ENCODE measurements at regions not wholly inside any gene's neighbourhood (a gene's known extent, or its start where the extent isn't known, plus 50 kb on each side); places are given as distances from the start of the nearest gene placed in this dataset.

DNA sequence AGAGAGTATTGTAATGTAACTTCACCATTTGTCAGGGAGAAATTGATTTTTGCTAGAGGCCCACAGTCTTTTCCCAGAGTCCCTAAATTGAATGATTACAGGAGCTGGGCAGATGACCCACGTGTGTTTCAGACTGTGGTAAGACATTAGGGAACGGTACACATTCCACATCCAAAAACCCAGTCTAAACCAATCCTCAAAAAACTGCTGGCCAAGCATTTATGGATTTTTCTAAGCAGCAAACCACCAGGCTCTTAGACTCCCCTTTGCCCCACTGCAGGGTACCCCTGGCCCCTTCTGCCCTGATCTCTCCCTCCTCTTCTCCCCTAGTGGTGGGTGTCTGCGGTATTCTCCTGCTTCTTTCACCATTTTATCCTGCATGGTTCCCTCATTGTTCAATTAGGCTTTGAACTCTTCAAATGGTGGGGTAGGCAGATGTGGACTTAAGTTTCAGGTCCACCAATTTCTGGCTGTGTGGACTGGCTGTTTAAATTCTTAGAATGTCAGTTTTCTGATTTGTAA, 135.5 kb upstream of the SORCS3 start:
- in situ Hi-C loops (cut with MboI; ENCODE audit: low pct_unique_long_range_greater_than_20kb, low sequenced_read_pairs, unreplicated experiment): no loop called here
- TF ChIP-seq, protein P1, sequence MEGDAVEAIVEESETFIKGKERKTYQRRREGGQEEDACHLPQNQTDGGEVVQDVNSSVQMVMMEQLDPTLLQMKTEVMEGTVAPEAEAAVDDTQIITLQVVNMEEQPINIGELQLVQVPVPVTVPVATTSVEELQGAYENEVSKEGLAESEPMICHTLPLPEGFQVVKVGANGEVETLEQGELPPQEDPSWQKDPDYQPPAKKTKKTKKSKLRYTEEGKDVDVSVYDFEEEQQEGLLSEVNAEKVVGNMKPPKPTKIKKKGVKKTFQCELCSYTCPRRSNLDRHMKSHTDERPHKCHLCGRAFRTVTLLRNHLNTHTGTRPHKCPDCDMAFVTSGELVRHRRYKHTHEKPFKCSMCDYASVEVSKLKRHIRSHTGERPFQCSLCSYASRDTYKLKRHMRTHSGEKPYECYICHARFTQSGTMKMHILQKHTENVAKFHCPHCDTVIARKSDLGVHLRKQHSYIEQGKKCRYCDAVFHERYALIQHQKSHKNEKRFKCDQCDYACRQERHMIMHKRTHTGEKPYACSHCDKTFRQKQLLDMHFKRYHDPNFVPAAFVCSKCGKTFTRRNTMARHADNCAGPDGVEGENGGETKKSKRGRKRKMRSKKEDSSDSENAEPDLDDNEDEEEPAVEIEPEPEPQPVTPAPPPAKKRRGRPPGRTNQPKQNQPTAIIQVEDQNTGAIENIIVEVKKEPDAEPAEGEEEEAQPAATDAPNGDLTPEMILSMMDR (IDR thresholded peaks at IDR 0.05; ENCODE audit: extremely low read depth, insufficient read depth, missing control alignments): no peak
- DNase-seq (ENCODE audit: low spot score): no peak

DNA sequence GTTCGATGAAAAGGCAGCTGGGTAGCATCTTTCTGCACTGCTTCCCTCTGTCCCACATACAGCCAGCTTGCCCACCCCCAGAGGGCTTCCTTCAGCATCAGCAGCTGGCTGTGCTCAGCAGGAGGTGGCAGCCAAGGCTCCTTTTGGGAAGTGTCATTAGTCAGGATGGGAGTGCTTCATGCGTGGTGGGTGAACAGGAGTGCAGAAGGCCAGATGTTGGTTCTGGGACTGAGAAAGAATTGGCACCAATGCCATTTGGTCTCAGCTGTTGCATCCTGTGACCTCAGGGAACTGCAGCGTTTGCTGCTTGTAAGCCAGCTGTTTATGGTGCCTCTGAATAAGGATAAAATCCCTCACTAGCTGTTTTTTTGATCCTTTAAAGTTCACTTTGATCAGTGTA, 131.1 kb upstream of the SORCS3 start:
- TF ChIP-seq, protein P1 (IDR thresholded peaks at IDR 0.05; ENCODE audit: extremely low read depth, insufficient read depth, missing control alignments): no peak
- in situ Hi-C loops (cut with MboI; ENCODE audit: low pct_unique_long_range_greater_than_20kb, low sequenced_read_pairs, unreplicated experiment): no loop called here
- DNase-seq (ENCODE audit: low spot score): no peak

DNA sequence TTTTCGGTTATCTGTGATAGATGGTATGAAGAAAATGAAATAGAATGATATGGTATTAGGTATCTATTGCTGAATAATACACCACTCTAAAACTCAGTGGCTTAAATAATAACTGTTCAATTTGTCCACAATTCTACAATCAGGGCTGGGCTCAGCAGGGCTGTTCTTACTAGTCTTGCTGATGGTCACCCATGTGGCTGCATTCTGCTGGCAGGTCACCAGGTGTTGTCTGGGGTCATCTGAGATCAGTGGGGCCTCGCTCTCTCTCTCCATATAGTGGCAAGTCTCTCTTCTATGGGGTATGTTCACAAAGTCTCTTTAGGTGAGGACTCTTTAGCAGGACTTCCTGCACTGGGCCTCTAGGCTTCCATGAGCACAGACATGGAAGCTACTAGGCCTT, 130.4 kb upstream of the SORCS3 start:
- in situ Hi-C loops (cut with MboI; ENCODE audit: low pct_unique_long_range_greater_than_20kb, low sequenced_read_pairs, unreplicated experiment): no loop called here
- TF ChIP-seq, protein P1 (IDR thresholded peaks at IDR 0.05; ENCODE audit: extremely low read depth, insufficient read depth, missing control alignments): no peak
- DNase-seq (ENCODE audit: low spot score): no peak

DNA sequence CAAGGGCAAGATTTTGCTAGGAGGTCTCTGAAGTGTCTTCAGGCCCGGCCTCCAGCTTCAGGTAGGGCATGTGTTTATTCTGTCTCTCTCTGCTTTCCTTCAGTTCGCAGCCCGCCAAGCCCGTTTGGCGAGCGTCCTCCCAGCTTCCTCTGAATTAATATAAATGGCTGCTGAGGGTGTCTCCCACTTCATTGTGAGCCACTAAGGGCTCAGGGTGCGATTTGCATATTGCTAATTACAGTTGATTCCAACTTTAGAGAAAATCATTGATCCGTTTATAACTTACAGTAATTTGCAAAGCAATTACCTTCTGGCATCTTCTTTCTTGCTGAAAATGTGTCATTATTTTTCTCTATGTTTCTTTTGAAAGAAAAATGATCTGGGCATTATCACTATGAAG, 128.3 kb upstream of the SORCS3 start:
- TF ChIP-seq, protein P1 (IDR thresholded peaks at IDR 0.05; ENCODE audit: extremely low read depth, insufficient read depth, missing control alignments): no peak
- in situ Hi-C loops (cut with MboI; ENCODE audit: low pct_unique_long_range_greater_than_20kb, low sequenced_read_pairs, unreplicated experiment): no loop called here
- DNase-seq (ENCODE audit: low spot score): no peak

DNA sequence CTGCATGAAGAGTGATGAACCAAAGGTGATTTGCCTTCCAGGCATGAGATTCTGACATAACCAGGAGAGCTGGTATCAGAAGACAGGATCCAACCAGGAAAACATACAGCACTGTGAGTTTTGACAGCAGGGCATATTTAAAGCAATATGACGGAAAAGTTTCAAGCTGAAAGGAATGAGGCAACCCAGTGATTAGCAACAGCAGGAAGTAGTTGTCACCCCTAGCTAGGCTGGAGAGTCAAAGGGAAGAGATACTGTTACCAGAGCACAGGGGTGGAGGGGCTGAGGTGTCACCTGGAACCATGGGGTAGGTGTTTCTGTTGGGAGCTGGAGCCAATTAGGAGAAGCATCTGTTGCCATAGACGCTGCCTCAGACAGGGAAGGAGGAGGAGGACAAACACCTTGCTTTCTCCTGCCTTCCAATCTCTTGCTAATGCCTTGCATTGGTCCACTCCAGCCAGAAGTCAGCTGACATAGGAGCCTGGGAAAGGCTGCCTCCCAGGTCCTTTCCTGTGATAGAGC, 125.4 kb upstream of the SORCS3 start:
- in situ Hi-C loops (cut with MboI; ENCODE audit: low pct_unique_long_range_greater_than_20kb, low sequenced_read_pairs, unreplicated experiment): no loop called here
- no peak for DNase-seq (ENCODE audit: low spot score)
- TF ChIP-seq, protein P1 (IDR thresholded peaks at IDR 0.05; ENCODE audit: extremely low read depth, insufficient read depth, missing control alignments): no peak

DNA sequence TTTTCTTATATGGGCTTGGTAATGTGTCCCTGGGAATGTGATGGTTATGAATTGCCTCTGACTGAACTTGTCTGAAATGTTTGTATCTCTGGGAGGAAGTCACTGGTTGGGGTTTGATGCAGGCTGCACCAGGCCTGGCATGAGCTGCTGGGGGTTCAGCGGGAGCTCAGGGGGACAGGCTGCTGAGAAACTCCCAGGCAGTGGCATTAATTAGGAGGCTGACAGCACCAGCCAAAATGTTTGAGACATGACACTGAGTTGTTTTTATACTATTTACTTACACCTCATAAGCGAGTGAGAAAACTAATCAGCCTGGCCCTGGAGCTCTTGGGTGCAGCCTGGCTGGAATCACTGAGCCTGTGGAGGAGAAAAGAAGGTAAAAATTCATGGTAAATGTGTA, 124.1 kb upstream of the SORCS3 start:
- TF ChIP-seq, protein P1 (IDR thresholded peaks at IDR 0.05; ENCODE audit: extremely low read depth, insufficient read depth, missing control alignments): no peak

More for the DNA sequence above, 124.1 kb upstream of the SORCS3 start:
- in situ Hi-C loops (cut with MboI; ENCODE audit: low pct_unique_long_range_greater_than_20kb, low sequenced_read_pairs, unreplicated experiment): no loop called here
- no peak for DNase-seq (ENCODE audit: low spot score)

Data from GM13977 (cell line).